ENCODE measurements at regions not wholly inside any gene's neighbourhood (a gene's known extent, or its start where the extent isn't known, plus 50 kb on each side); places are given as distances from the start of the nearest gene placed in this dataset.

DNA sequence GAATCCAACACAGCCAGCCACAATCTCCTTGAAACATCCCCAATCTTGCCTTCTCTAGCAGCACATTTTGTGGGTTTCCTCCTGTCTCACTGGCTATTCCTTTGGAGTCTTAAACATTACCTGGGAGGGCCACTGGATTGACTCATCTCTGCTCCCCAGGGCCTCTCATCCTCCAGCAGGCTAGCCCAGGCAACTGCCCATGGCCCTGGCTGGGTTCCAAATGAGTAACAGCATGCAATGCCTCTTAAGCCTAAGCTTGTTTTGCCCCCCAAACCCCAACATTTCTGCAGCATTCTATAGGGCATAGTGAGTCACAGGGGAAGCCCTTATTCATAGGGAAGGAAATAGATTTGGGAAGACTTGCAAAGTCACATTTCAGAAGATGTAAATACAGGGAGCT, 204.9 kb downstream of the FOXA2 start:
- Histone ChIP-seq H3K9me3 (ENCODE audit: control insufficient read depth in 4 of 4, low read length in 3 of 4) (no peaks in the 10 kb centered on the region), H3K27ac (ENCODE audit: low read depth in 1 of 2, low read length in 2 of 2) (no peak overlapping the region), H3K27me3 (ENCODE audit: control insufficient read depth in 4 of 4, insufficient read depth in 4 of 4, low read length in 3 of 4) (no peaks in the 10 kb centered on the region), H3K4me1 (ENCODE audit: control insufficient read depth in 4 of 4, insufficient read depth in 4 of 4, low read length in 3 of 4) (no peaks in the 10 kb centered on the region), H3K4me3 (ENCODE audit: low read depth in 1 of 3, low read length in 3 of 3) (no peak overlapping the region), H3K36me3 (ENCODE audit: control insufficient read depth in 4 of 4, insufficient read depth in 3 of 4, low read depth in 1 of 4, low read length in 3 of 4) (no peaks in the 10 kb centered on the region), H3K9ac (ENCODE audit: low read depth in 1 of 2, low read length in 2 of 2) (no peak overlapping the region)
- DNase-seq (ENCODE audit: low spot score), result no peak
- no peak for TF ChIP-seq TAF1 (conservative IDR thresholded peaks at IDR 0.05)
- TF ChIP-seq FOXA2 (IDR thresholded peaks at IDR 0.05), result no peak
- no peak for TF ChIP-seq YY1 (IDR thresholded peaks at IDR 0.05)
- TF ChIP-seq GABPA (IDR thresholded peaks at IDR 0.05 in 1 of 2, conservative IDR thresholded peaks at IDR 0.05 in 1 of 2), result no peak
- no peak for TF ChIP-seq RXRA (IDR thresholded peaks at IDR 0.05)
- TF ChIP-seq, protein P1, sequence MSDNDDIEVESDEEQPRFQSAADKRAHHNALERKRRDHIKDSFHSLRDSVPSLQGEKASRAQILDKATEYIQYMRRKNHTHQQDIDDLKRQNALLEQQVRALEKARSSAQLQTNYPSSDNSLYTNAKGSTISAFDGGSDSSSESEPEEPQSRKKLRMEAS (IDR thresholded peaks at IDR 0.05), result no peak
- TF ChIP-seq HNF4A (conservative IDR thresholded peaks at IDR 0.05), result no peak
- TF ChIP-seq HNF4G (IDR thresholded peaks at IDR 0.05), result no peak
- no peak for TF ChIP-seq RAD21 (IDR thresholded peaks at IDR 0.05)
- TF ChIP-seq, protein P2, sequence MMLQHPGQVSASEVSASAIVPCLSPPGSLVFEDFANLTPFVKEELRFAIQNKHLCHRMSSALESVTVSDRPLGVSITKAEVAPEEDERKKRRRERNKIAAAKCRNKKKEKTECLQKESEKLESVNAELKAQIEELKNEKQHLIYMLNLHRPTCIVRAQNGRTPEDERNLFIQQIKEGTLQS (IDR thresholded peaks at IDR 0.05), result no peak
- TF ChIP-seq, protein P3, sequence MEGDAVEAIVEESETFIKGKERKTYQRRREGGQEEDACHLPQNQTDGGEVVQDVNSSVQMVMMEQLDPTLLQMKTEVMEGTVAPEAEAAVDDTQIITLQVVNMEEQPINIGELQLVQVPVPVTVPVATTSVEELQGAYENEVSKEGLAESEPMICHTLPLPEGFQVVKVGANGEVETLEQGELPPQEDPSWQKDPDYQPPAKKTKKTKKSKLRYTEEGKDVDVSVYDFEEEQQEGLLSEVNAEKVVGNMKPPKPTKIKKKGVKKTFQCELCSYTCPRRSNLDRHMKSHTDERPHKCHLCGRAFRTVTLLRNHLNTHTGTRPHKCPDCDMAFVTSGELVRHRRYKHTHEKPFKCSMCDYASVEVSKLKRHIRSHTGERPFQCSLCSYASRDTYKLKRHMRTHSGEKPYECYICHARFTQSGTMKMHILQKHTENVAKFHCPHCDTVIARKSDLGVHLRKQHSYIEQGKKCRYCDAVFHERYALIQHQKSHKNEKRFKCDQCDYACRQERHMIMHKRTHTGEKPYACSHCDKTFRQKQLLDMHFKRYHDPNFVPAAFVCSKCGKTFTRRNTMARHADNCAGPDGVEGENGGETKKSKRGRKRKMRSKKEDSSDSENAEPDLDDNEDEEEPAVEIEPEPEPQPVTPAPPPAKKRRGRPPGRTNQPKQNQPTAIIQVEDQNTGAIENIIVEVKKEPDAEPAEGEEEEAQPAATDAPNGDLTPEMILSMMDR (IDR thresholded peaks at IDR 0.05; ENCODE audit: low read depth, low read length, missing input control), result no peak
- no peak for TF ChIP-seq EGR1 (IDR thresholded peaks at IDR 0.05; ENCODE audit: low read depth in 2 of 2)
- TF ChIP-seq SP1 (IDR thresholded peaks at IDR 0.05), result no peak
- TF ChIP-seq, protein P4, sequence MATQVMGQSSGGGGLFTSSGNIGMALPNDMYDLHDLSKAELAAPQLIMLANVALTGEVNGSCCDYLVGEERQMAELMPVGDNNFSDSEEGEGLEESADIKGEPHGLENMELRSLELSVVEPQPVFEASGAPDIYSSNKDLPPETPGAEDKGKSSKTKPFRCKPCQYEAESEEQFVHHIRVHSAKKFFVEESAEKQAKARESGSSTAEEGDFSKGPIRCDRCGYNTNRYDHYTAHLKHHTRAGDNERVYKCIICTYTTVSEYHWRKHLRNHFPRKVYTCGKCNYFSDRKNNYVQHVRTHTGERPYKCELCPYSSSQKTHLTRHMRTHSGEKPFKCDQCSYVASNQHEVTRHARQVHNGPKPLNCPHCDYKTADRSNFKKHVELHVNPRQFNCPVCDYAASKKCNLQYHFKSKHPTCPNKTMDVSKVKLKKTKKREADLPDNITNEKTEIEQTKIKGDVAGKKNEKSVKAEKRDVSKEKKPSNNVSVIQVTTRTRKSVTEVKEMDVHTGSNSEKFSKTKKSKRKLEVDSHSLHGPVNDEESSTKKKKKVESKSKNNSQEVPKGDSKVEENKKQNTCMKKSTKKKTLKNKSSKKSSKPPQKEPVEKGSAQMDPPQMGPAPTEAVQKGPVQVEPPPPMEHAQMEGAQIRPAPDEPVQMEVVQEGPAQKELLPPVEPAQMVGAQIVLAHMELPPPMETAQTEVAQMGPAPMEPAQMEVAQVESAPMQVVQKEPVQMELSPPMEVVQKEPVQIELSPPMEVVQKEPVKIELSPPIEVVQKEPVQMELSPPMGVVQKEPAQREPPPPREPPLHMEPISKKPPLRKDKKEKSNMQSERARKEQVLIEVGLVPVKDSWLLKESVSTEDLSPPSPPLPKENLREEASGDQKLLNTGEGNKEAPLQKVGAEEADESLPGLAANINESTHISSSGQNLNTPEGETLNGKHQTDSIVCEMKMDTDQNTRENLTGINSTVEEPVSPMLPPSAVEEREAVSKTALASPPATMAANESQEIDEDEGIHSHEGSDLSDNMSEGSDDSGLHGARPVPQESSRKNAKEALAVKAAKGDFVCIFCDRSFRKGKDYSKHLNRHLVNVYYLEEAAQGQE (IDR thresholded peaks at IDR 0.05), result no peak
- no peak for TF ChIP-seq JUND (IDR thresholded peaks at IDR 0.05)

DNA sequence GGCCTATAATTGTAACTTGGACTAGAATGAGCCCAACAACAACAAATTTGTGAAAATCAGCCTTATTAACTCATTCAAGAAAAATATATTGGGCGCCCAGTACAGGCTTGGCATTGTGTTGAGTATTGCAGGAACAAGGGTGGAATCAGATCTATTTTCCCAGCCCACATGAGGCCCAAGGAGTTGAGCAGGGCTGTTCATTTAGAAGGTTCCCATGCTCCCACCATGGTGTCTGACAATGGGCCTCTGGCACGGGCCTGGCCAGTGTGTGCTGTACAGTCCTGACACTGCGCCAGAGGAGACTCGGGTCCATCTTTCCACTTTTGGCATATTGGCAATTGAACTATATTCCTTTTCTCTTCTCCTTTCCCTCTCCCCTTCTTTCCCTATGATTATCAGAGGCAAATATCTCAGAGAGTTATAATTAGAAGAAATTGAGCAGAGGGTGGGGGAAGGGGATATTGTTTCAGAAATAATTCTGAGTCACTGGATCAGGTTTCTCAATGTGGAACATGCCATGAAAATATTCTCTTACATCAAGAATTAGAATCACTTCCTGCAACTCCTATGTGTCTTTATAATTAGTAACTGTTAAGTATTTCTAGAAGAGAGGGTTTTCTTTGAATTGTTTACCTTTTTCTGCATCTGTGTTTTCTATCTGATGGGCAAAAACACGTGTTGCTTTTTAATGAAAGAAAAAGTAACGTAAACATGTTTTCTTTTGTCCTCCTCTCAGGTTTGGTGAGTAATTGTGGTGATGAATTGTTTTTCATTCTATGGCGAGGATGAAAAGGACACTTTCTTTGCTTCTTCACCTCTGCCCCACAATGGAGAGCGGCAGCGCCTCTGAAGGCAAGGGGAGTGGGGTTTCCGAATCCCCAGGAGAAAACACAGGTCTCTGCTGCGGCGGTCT, 209.4 kb downstream of the FOXA2 start:
- Histone ChIP-seq H3K4me1 (ENCODE audit: control insufficient read depth in 4 of 4, insufficient read depth in 4 of 4, low read length in 3 of 4) (no peaks in the 10 kb centered on the region), H3K9me3 (ENCODE audit: control insufficient read depth in 4 of 4, low read length in 3 of 4) (no peaks in the 10 kb centered on the region), H3K27ac (ENCODE audit: low read depth in 1 of 2, low read length in 2 of 2) (no peak overlapping the region), H3K36me3 (ENCODE audit: control insufficient read depth in 4 of 4, insufficient read depth in 3 of 4, low read depth in 1 of 4, low read length in 3 of 4) (no peaks in the 10 kb centered on the region), H3K9ac (ENCODE audit: low read depth in 1 of 2, low read length in 2 of 2) (no peak overlapping the region), H3K27me3 (ENCODE audit: control insufficient read depth in 4 of 4, insufficient read depth in 4 of 4, low read length in 3 of 4) (no peaks in the 10 kb centered on the region), H3K4me3 (ENCODE audit: low read depth in 1 of 3, low read length in 3 of 3) (no peak overlapping the region)
- 87% methylated on average over 12 of the region's 12 CpGs for WGBS
- no peak for DNase-seq (ENCODE audit: low spot score)
- TF ChIP-seq TAF1 (conservative IDR thresholded peaks at IDR 0.05) (no peak), HNF4G (IDR thresholded peaks at IDR 0.05) (no peak), FOXA2 (IDR thresholded peaks at IDR 0.05) (no peak)
- TF ChIP-seq, protein P4 (IDR thresholded peaks at IDR 0.05), result no peak
- TF ChIP-seq, protein P5, sequence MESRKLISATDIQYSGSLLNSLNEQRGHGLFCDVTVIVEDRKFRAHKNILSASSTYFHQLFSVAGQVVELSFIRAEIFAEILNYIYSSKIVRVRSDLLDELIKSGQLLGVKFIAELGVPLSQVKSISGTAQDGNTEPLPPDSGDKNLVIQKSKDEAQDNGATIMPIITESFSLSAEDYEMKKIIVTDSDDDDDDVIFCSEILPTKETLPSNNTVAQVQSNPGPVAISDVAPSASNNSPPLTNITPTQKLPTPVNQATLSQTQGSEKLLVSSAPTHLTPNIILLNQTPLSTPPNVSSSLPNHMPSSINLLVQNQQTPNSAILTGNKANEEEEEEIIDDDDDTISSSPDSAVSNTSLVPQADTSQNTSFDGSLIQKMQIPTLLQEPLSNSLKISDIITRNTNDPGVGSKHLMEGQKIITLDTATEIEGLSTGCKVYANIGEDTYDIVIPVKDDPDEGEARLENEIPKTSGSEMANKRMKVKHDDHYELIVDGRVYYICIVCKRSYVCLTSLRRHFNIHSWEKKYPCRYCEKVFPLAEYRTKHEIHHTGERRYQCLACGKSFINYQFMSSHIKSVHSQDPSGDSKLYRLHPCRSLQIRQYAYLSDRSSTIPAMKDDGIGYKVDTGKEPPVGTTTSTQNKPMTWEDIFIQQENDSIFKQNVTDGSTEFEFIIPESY (IDR thresholded peaks at IDR 0.05), result no peak

Data from liver (tissue), 8 donors.